ENCODE measurements at regions not wholly inside any gene's neighbourhood (a gene's known extent, or its start where the extent isn't known, plus 50 kb on each side); places are given as distances from the start of the nearest gene placed in this dataset.

- TF ChIP-seq RARB (CRISPR knock-in tag; IDR thresholded peaks at IDR 0.05) (no peak), BACH2 (CRISPR knock-in tag; IDR thresholded peaks at IDR 0.05; ENCODE audit: borderline replicate concordance) (no peak), ZC3H10 (CRISPR knock-in tag; IDR thresholded peaks at IDR 0.05) (no peak), ISL1 (CRISPR knock-in tag; IDR thresholded peaks at IDR 0.05) (no peak), PPARA (CRISPR knock-in tag; IDR thresholded peaks at IDR 0.05; ENCODE audit: borderline replicate concordance) (no peak), TOX (CRISPR knock-in tag; IDR thresholded peaks at IDR 0.05; ENCODE audit: borderline replicate concordance) (no peak), ZNF70 (CRISPR knock-in tag; IDR thresholded peaks at IDR 0.05) (no peak), CSDC2 (CRISPR knock-in tag; IDR thresholded peaks at IDR 0.05) (no peak), ZFP3 (CRISPR knock-in tag; IDR thresholded peaks at IDR 0.05) (no peak), ZNF565 (CRISPR knock-in tag; conservative IDR thresholded peaks at IDR 0.05; ENCODE audit: low read depth) (no peak)
- no peak for ATAC-seq
Observed at GRCh38 chr4:131426023-131426758, 1722.9 kb upstream of the PCDH10 start.

GRCh38 chr4:131427000-131427399 lies 1722.1 kb upstream of the PCDH10 start:
- no peak for TF ChIP-seq ISL1 (CRISPR knock-in tag; IDR thresholded peaks at IDR 0.05)
- ATAC-seq: no peak

- TF ChIP-seq TSHZ2 (CRISPR knock-in tag; IDR thresholded peaks at IDR 0.05) (no peak), TCF4 (CRISPR knock-in tag; IDR thresholded peaks at IDR 0.05; ENCODE audit: borderline replicate concordance) (no peak), CSRNP3 (CRISPR knock-in tag; IDR thresholded peaks at IDR 0.05) (no peak), CSDC2 (CRISPR knock-in tag; IDR thresholded peaks at IDR 0.05) (no peak), ARNTL (CRISPR knock-in tag; IDR thresholded peaks at IDR 0.05; ENCODE audit: borderline replicate concordance, low read depth) (no peak), PPARA (CRISPR knock-in tag; IDR thresholded peaks at IDR 0.05; ENCODE audit: borderline replicate concordance) (no peak), ZFP3 (CRISPR knock-in tag; IDR thresholded peaks at IDR 0.05) (no peak), ZFP30 (CRISPR knock-in tag; IDR thresholded peaks at IDR 0.05) (no peak), PATZ1 (CRISPR knock-in tag; IDR thresholded peaks at IDR 0.05; ENCODE audit: borderline replicate concordance) (no peak), CREB5 (CRISPR knock-in tag; IDR thresholded peaks at IDR 0.05; ENCODE audit: low read depth) (no peak), RARB (CRISPR knock-in tag; IDR thresholded peaks at IDR 0.05) (no peak)
- ATAC-seq: peak; percentile 65
Observed at GRCh38 chr4:131430302-131430701, 1718.8 kb upstream of the PCDH10 start.

- no peak for TF ChIP-seq PATZ1 (CRISPR knock-in tag; IDR thresholded peaks at IDR 0.05; ENCODE audit: borderline replicate concordance)
- no peak for TF ChIP-seq BACH2 (CRISPR knock-in tag; IDR thresholded peaks at IDR 0.05; ENCODE audit: borderline replicate concordance)
- TF ChIP-seq PPARA (CRISPR knock-in tag; IDR thresholded peaks at IDR 0.05; ENCODE audit: borderline replicate concordance): no peak
- no peak for TF ChIP-seq TOX (CRISPR knock-in tag; IDR thresholded peaks at IDR 0.05; ENCODE audit: borderline replicate concordance)
- no peak for TF ChIP-seq GLIS3 (CRISPR knock-in tag; IDR thresholded peaks at IDR 0.05)
- no peak for ATAC-seq
Observed at GRCh38 chr4:131441004-131441688, 1707.9 kb upstream of the PCDH10 start.
